Prostate gland (tissue), 2 donors: ENCODE measurements at regions not wholly inside any gene's neighbourhood (a gene's known extent, or its start where the extent isn't known, plus 50 kb on each side); places are given as distances from the start of the nearest gene placed in this dataset.

ENCODE experiments used
- DNase-seq: peaks from one replicate; pipeline ENCODE4 v3.0.0-alpha.2; 2019; ENCODE audit warnings: low spot score
- H3K27ac ChIP-seq, 2 donors: fragments of 200-600 bp; sonication (generic); 2 replicates each; pipeline ENCODE4 v1.5.1; 2017 to 2019
- H3K27me3 ChIP-seq: fragments of 200-600 bp; sonication (generic); replicated peaks from 2 replicates; pipeline ENCODE4 v1.5.1; 2019; ENCODE audit not compliant: insufficient read depth
- H3K36me3 ChIP-seq, 2 donors: fragments of 200-600 bp; sonication (generic); 1 replicate in 1 of 2; 2 replicates in 1 of 2; pipeline versions ENCODE4 v1.5.1 to v1.8.1; 2017 to 2019
- H3K4me1 ChIP-seq: fragments of 200-600 bp; sonication (generic); replicated peaks from 2 replicates; pipeline ENCODE4 v1.5.1; 2019
- H3K4me3 ChIP-seq, 2 donors: fragments of 200-600 bp; sonication (generic); 2 replicates each; pipeline ENCODE4 v1.5.1; 2017 to 2019
- H3K9me3 ChIP-seq: fragments of 200-600 bp; sonication (generic); 2 replicates; pipeline ENCODE4 v1.5.1; 2017
- CTCF ChIP-seq, 4 experiments: fragments of 200-600 bp in 2 of 4; fragments of 450-650 bp in 2 of 4; sonication (generic) in 2 of 4; IDR thresholded peaks; 1 replicate in 3 of 4; 2 replicates in 1 of 4; pipeline ENCODE4 v1.5.1; 2016 to 2019; ENCODE audit warnings: antibody characterized with exemption in 4 of 4, mild to moderate bottlenecking in 2 of 4, moderate library complexity in 2 of 4
- POLR2A ChIP-seq: fragments of 450-650 bp; IDR thresholded peaks from one replicate; pipeline ENCODE4 v1.6.1; 2016; ENCODE audit warnings: antibody characterized with exemption, mild to moderate bottlenecking
- POLR2AphosphoS5 ChIP-seq: sonication (generic); formaldehyde crosslinking; IDR thresholded peaks from one replicate; pipeline ENCODE4 v1.6.1; 2017; ENCODE audit warnings: antibody characterized with exemption
- WGBS: methylation state at CpG from one replicate; pipeline ENCODE4 v1.1.5; 2018; 5-methylcytosine and 5-hydroxymethylcytosine counted together
- intact Hi-C: fragments of 100-400 bp; cut with DNase I; formaldehyde crosslinking; loops from one replicate; pipeline ENCODE4 v1.14.2; 2022

GRCh38 chr1:209506101-209506500, 77.4 kb upstream of the CAMK1G start:
- intact Hi-C loops = no loop called here
- no peaks in the 10 kb centered on the region for H3K4me1 ChIP-seq
- no peak overlapping the region for H3K4me3 ChIP-seq
- H3K27ac ChIP-seq = no peak overlapping the region
- 79% methylated on average over 3 of the region's 3 CpGs for WGBS
- no peak for TF ChIP-seq CTCF (IDR thresholded peaks at IDR 0.05)
- TF ChIP-seq POLR2AphosphoS5 = no peak
- no peak for TF ChIP-seq POLR2A
- H3K9me3 ChIP-seq = no peaks in the 10 kb centered on the region
- H3K36me3 ChIP-seq = no peaks in the 10 kb centered on the region
- no peak for DNase-seq
- H3K27me3 ChIP-seq = no peaks in the 10 kb centered on the region

- no peaks in the 10 kb centered on the region for H3K36me3 ChIP-seq
- no peak overlapping the region for H3K4me3 ChIP-seq
- no peaks in the 10 kb centered on the region for H3K4me1 ChIP-seq
- H3K27me3 ChIP-seq = no peaks in the 10 kb centered on the region
- no peaks in the 10 kb centered on the region for H3K9me3 ChIP-seq
- no peak for TF ChIP-seq POLR2A
- TF ChIP-seq CTCF (IDR thresholded peaks at IDR 0.05) = no peak
- TF ChIP-seq POLR2AphosphoS5 = no peak
- intact Hi-C loops = no loop called here
- no peak overlapping the region for H3K27ac ChIP-seq
- DNase-seq = no peak
- WGBS = 93% methylated on average over 5 of the region's 5 CpGs
Measured at GRCh38 chr1:209509039-209509438, 74.5 kb upstream of the CAMK1G start.

GRCh38 chr1:209510063-209510462, 73.5 kb upstream of the CAMK1G start:
- TF ChIP-seq CTCF (IDR thresholded peaks at IDR 0.05) (no peak), POLR2AphosphoS5 (no peak), POLR2A (no peak)
- 47% methylated on average over 4 of the region's 4 CpGs for WGBS
- Histone ChIP-seq H3K4me1 (no peaks in the 10 kb centered on the region), H3K27me3 (no peaks in the 10 kb centered on the region), H3K36me3 (no peaks in the 10 kb centered on the region), H3K27ac (no peak overlapping the region), H3K4me3 (no peak overlapping the region), H3K9me3 (no peaks in the 10 kb centered on the region)
- no peak for DNase-seq
- intact Hi-C loops = no loop called here

GRCh38 chr1:209511169-209511568, 72.3 kb upstream of the CAMK1G start:
- Histone ChIP-seq H3K4me1 (no peaks in the 10 kb centered on the region), H3K27me3 (no peaks in the 10 kb centered on the region), H3K36me3 (no peaks in the 10 kb centered on the region), H3K9me3 (no peaks in the 10 kb centered on the region), H3K4me3 (no peak overlapping the region), H3K27ac (no peak overlapping the region)
- intact Hi-C loops = no loop called here
- WGBS = 53% methylated on average over 3 of the region's 3 CpGs
- DNase-seq = no peak
- no peak for TF ChIP-seq POLR2AphosphoS5
- TF ChIP-seq CTCF (IDR thresholded peaks at IDR 0.05) = no peak
- TF ChIP-seq POLR2A = no peak

DNA sequence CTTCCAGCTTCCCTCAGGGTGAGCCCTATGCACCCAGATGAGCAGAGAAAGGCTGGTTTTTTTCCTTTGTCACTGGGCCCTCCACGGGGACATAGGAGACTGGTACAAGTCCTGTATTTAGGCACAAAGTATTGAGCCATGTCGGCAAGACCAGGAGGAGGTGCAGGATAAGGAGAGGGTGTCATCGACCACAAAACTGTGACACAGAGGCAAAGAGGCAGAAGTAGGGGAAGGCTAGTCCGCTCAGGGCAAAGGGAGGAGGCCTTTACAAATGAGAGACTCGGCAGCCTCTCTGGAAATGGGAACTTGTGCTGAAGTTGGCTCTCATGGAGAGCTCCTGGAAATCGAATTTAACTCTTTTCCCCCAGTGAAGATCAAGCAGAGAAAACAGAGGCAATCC, 70.7 kb upstream of the CAMK1G start:
- H3K36me3 ChIP-seq = no peaks in the 10 kb centered on the region
- H3K27me3 ChIP-seq = no peaks in the 10 kb centered on the region
- no peak for DNase-seq
- no peaks in the 10 kb centered on the region for H3K4me1 ChIP-seq
- TF ChIP-seq POLR2A = no peak
- no peak for TF ChIP-seq POLR2AphosphoS5
- no peak for TF ChIP-seq CTCF (IDR thresholded peaks at IDR 0.05)
- 72% methylated on average over 6 of the region's 6 CpGs for WGBS
- intact Hi-C loops = no loop called here
- H3K4me3 ChIP-seq = no peak overlapping the region
- no peaks in the 10 kb centered on the region for H3K9me3 ChIP-seq
- no peak overlapping the region for H3K27ac ChIP-seq
